H1 (cell line): ENCODE measurements at regions not wholly inside any gene's neighbourhood (a gene's known extent, or its start where the extent isn't known, plus 50 kb on each side); places are given as distances from the start of the nearest gene placed in this dataset.

Source experiments
- CTCF ChIA-PET: fragments of 300-600 bp; sonication (Branson Sonifier 250); formaldehyde crosslinking; loops from one replicate; lab custom pipeline; 2021; ENCODE audit not compliant: partially characterized antibody; lab: Charles Lee
- POLR2A ChIA-PET: fragments of 300-600 bp; sonication (Branson Sonifier 250); formaldehyde crosslinking; loops from one replicate; lab custom pipeline; 2021; ENCODE audit warnings: inconsistent platforms; ENCODE audit not compliant: partially characterized antibody; lab: Charles Lee
- DNase-seq, 2 experiments: peaks; one replicate each; pipeline versions ENCODE4 v3.0.0 to v3.0.0-alpha.2; 2010 to 2022; ENCODE audit warnings: low spot score in 2 of 2, low read depth in 1 of 2, mixed read lengths in 1 of 2
- FAIRE-seq: peaks from 2 replicates; lab custom pipeline; 2011; peaks lifted over from hg19 to GRCh38; lab: Jason Lieb, UNC
- H2AFZ ChIP-seq: 2 replicates; pipeline ENCODE4 v1.8.1; 2012; ENCODE audit warnings: low read length, inconsistent platforms
- H2AK5ac ChIP-seq: 2 replicates; pipeline ENCODE4 v1.6.1; 2013; ENCODE audit warnings: low read depth, low read length
- H2BK120ac ChIP-seq: replicated peaks from 2 replicates; pipeline ENCODE3; 2013; ENCODE audit warnings: low read depth, low read length, inconsistent platforms
- H2BK12ac ChIP-seq: 2 replicates; pipeline ENCODE4 v1.6.1; 2013; ENCODE audit warnings: low read depth, low read length
- H2BK15ac ChIP-seq: 2 replicates; pipeline ENCODE4 v1.6.1; 2013; ENCODE audit warnings: low read length
- H2BK20ac ChIP-seq: 2 replicates; pipeline ENCODE4 v1.6.1; 2013; ENCODE audit warnings: low read length
- H2BK5ac ChIP-seq: 2 replicates; pipeline ENCODE4 v1.6.1; 2013; ENCODE audit warnings: low read depth, low read length
- H3K14ac ChIP-seq: 2 replicates; pipeline ENCODE4 v1.6.1; 2013; ENCODE audit warnings: inconsistent platforms; ENCODE audit not compliant: insufficient read length
- H3K18ac ChIP-seq: 2 replicates; pipeline ENCODE4 v1.6.1; 2013; ENCODE audit warnings: low read length; ENCODE audit errors: extremely low read depth
- H3K23ac ChIP-seq: 2 replicates; pipeline ENCODE4 v1.6.1; 2013; ENCODE audit warnings: inconsistent platforms; ENCODE audit not compliant: insufficient read length
- H3K23me2 ChIP-seq: 2 replicates; pipeline ENCODE4 v1.6.1; 2013; ENCODE audit warnings: low read depth, low read length
- H3K27ac ChIP-seq: 2 replicates; pipeline ENCODE4 v1.6.1; 2011; ENCODE audit warnings: low read depth, low read length, inconsistent platforms
- H3K27me3 ChIP-seq, 4 experiments: replicated peaks in 1 of 4; 1 replicate in 1 of 4; 2 replicates in 3 of 4; pipeline versions ENCODE4 v1.6.1 to v1.8.1; 2011 to 2013; ENCODE audit warnings: low read length in 3 of 4, mild to moderate bottlenecking in 3 of 4, inconsistent platforms in 2 of 4, mixed read lengths in 2 of 4, moderate library complexity in 1 of 4; ENCODE audit not compliant: control insufficient read depth in 3 of 4, insufficient read depth in 3 of 4; ENCODE audit errors: extremely low read depth in 1 of 4
- H3K36me3 ChIP-seq, 4 experiments: 2 replicates each; pipeline versions ENCODE4 v1.6.1 to v1.8.1; 2011 to 2013; ENCODE audit warnings: mild to moderate bottlenecking in 4 of 4, low read length in 3 of 4, moderate library complexity in 2 of 4, control low read depth in 1 of 4, inconsistent platforms in 1 of 4; ENCODE audit not compliant: insufficient read depth in 4 of 4, control insufficient read depth in 2 of 4
- H3K4ac ChIP-seq: replicated peaks from 2 replicates; pipeline ENCODE3; 2013; ENCODE audit warnings: low read length, low read depth, mixed read lengths, inconsistent platforms; ENCODE audit not compliant: insufficient read length
- H3K4me1 ChIP-seq, 4 experiments: replicated peaks in 1 of 4; 1 replicate in 1 of 4; 2 replicates in 3 of 4; pipeline versions ENCODE4 v1.6.1 to v1.8.1; 2011 to 2013; ENCODE audit warnings: low read length in 3 of 4, inconsistent platforms in 2 of 4, mixed read lengths in 1 of 4; ENCODE audit not compliant: insufficient read depth in 4 of 4, control insufficient read depth in 3 of 4
- H3K4me2 ChIP-seq, 2 experiments: 2 replicates each; pipeline versions ENCODE4 v1.6.1 to v1.8.1; 2011 to 2013; ENCODE audit warnings: low read depth in 2 of 2, low read length in 2 of 2, control low read depth in 1 of 2, inconsistent platforms in 1 of 2, mild to moderate bottlenecking in 1 of 2; ENCODE audit not compliant: insufficient read depth in 1 of 2
- H3K4me3 ChIP-seq, 4 experiments: fragments of 200-600, 300-600 bp in 1 of 4; sonication (generic), shearing (Covaris generic), sonication (Bioruptor Twin) in 1 of 4; 2 replicates each; pipeline versions ENCODE4 v1.5.1 to v1.8.1; 2011 to 2016; ENCODE audit warnings: low read length in 4 of 4, low read depth in 3 of 4, control low read depth in 2 of 4, inconsistent platforms in 2 of 4, mild to moderate bottlenecking in 2 of 4, mixed read lengths in 1 of 4, moderate library complexity in 1 of 4; ENCODE audit not compliant: insufficient read depth in 2 of 4; ENCODE audit errors: extremely low read depth in 1 of 4
- H3K56ac ChIP-seq: replicated peaks from 2 replicates; pipeline ENCODE3; 2013; ENCODE audit warnings: low read depth, mild to moderate bottlenecking, mixed read lengths, low read length, inconsistent platforms; ENCODE audit not compliant: insufficient read length
- H3K79me1 ChIP-seq: 2 replicates; pipeline ENCODE4 v1.6.1; 2013; ENCODE audit warnings: low read depth, low read length, control low read depth
- H3K79me2 ChIP-seq, 2 experiments: 2 replicates each; pipeline versions ENCODE4 v1.6.1 to v1.8.1; 2012 to 2013; ENCODE audit warnings: low read length in 2 of 2, mild to moderate bottlenecking in 2 of 2, inconsistent platforms in 1 of 2; ENCODE audit not compliant: insufficient read depth in 2 of 2, control insufficient read depth in 1 of 2
- H3K9ac ChIP-seq, 4 experiments: replicated peaks in 1 of 4; 1 replicate in 1 of 4; 2 replicates in 3 of 4; pipeline versions ENCODE4 v1.6.1 to v1.8.1; 2011 to 2013; ENCODE audit warnings: low read depth in 3 of 4, low read length in 3 of 4, control low read depth in 2 of 4, mild to moderate bottlenecking in 2 of 4, moderate library complexity in 2 of 4, inconsistent platforms in 1 of 4; ENCODE audit errors: extremely low read depth in 1 of 4
- H3K9me3 ChIP-seq, 2 experiments: 2 replicates each; pipeline versions ENCODE4 v1.6.1 to v1.8.1; 2012 to 2013; ENCODE audit warnings: mild to moderate bottlenecking in 2 of 2, moderate library complexity in 2 of 2, control low read depth in 1 of 2, inconsistent platforms in 1 of 2, low read depth in 1 of 2, low read length in 1 of 2, mixed read lengths in 1 of 2; ENCODE audit not compliant: insufficient read depth in 2 of 2
- H4K20me1 ChIP-seq, 2 experiments: replicated peaks in 1 of 2; 2 replicates each; pipeline versions ENCODE3 to v1.8.1; 2011 to 2013; ENCODE audit warnings: inconsistent platforms in 2 of 2, low read length in 2 of 2, mild to moderate bottlenecking in 1 of 2; ENCODE audit not compliant: insufficient read depth in 2 of 2, control insufficient read depth in 1 of 2
- H4K5ac ChIP-seq: 2 replicates; pipeline ENCODE4 v1.6.1; 2013; ENCODE audit warnings: low read length, low read depth, mixed read lengths, inconsistent platforms; ENCODE audit not compliant: insufficient read length
- H4K8ac ChIP-seq: 2 replicates; pipeline ENCODE4 v1.8.0; 2013; ENCODE audit warnings: mild to moderate bottlenecking, moderate library complexity, low read length, inconsistent platforms; ENCODE audit not compliant: insufficient read depth; ENCODE audit errors: extremely low read depth
- H4K91ac ChIP-seq: replicated peaks from 2 replicates; pipeline ENCODE3; 2013; ENCODE audit warnings: low read length, mixed read lengths, inconsistent platforms; ENCODE audit not compliant: insufficient read length
- FOSL1 ChIP-seq: IDR thresholded peaks from 2 replicates; pipeline ENCODE4 v1.6.1; 2011; ENCODE audit warnings: mild to moderate bottlenecking, low read depth, low read length, moderate library complexity; ENCODE audit not compliant: insufficient read depth
- RFX5 ChIP-seq: IDR thresholded peaks from 2 replicates; pipeline ENCODE4 v1.6.1; 2011; ENCODE audit warnings: low read depth, low read length, improper control_type of control experiment, borderline replicate concordance
- RXRA ChIP-seq: IDR thresholded peaks from 2 replicates; pipeline ENCODE4 v1.6.1; 2011; ENCODE audit warnings: low read depth, mild to moderate bottlenecking, low read length, moderate library complexity; ENCODE audit not compliant: insufficient read depth
- SRF ChIP-seq: IDR thresholded peaks from 2 replicates; pipeline ENCODE4 v1.6.1; 2011; ENCODE audit warnings: mild to moderate bottlenecking, low read depth, low read length, moderate library complexity
- WGBS, 2 experiments: shearing (Covaris generic) in 1 of 2; methylation state at CpG; one replicate each; pipeline versions ENCODE4 v1.1.6 to v1.1.7; 2013 to 2015; ENCODE audit warnings: low lambda C conversion rate in 2 of 2, mixed read lengths in 2 of 2, inconsistent platforms in 1 of 2, low coverage in 1 of 2, missing lambda C conversion rate in 1 of 2; ENCODE audit not compliant: insufficient replicate concordance in 2 of 2, insufficient coverage in 1 of 2, insufficient read length in 1 of 2; ENCODE audit errors: extremely low coverage in 1 of 2, missing lambda C conversion rate in 1 of 2; 5-methylcytosine and 5-hydroxymethylcytosine counted together

DNA sequence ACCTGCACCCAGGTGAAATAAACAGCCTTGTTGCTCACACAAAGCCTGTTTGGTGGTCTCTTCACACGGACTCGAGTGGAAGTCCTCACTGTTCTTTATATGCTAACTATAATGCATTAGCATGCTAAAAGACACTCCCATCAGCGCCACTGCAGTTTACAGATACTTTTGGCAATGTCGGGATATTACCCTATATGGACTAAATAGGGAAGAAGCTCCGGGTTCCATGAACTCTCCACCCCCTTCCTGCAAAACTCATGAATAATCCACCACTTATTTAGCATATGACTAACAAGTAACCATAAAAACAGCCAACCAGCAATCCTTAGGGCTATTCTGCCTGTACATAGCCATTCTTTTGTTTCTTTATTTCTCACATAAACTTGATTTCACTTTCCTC is 426.2 kb upstream of the PTPRD start:
- 84% methylated on average over 5 of the region's 5 CpGs; no CpG with 5 or more reads in 1 of the 2 experiments for WGBS, 2 experiments
- no peaks in the 10 kb centered on the region for H3K79me1 ChIP-seq
- H3K9ac ChIP-seq: no peak overlapping the region
- no peak overlapping the region for H2BK15ac ChIP-seq
- H3K4ac ChIP-seq: no peak overlapping the region
- H3K18ac ChIP-seq: no peak overlapping the region
- no peak overlapping the region for H3K27ac ChIP-seq
- no peak overlapping the region for H3K56ac ChIP-seq
- no peak overlapping the region for H3K14ac ChIP-seq
- H4K5ac ChIP-seq: no peak overlapping the region
- no peak overlapping the region for H4K8ac ChIP-seq
- no peak overlapping the region for H3K4me2 ChIP-seq
- H3K4me1 ChIP-seq: peaks cover 0 to 3% (median 0%) of the 10 kb centered on the region in 4 experiments; a peak in 4 of 7 replicates
- H2BK120ac ChIP-seq: no peak overlapping the region
- no peak overlapping the region for H3K4me3 ChIP-seq
- H3K27me3 ChIP-seq: no peaks in the 10 kb centered on the region
- H2BK12ac ChIP-seq: no peak overlapping the region
- no peak for FAIRE-seq
- H2AFZ ChIP-seq: no peak overlapping the region
- H3K79me2 ChIP-seq: no peaks in the 10 kb centered on the region
- DNase-seq: peak in 1 of 2 experiments; percentile 2
- no peaks in the 10 kb centered on the region; a peak in 1 of 4 replicates for H3K9me3 ChIP-seq
- POLR2A ChIA-PET: no interaction called here
- H2AK5ac ChIP-seq: no peak overlapping the region
- no peak overlapping the region for H2BK5ac ChIP-seq
- H3K23me2 ChIP-seq: no peaks in the 10 kb centered on the region
- TF ChIP-seq FOSL1 (no peak), RXRA (no peak), SRF (peak; percentile 49; the same call in 1 of the 2 replicates), RFX5 (no peak)
- no peaks in the 10 kb centered on the region for H3K36me3 ChIP-seq
- no peak overlapping the region for H4K91ac ChIP-seq
- CTCF ChIA-PET: no interaction called here
- no peak overlapping the region for H2BK20ac ChIP-seq
- H3K23ac ChIP-seq: no peak overlapping the region
- no peaks in the 10 kb centered on the region for H4K20me1 ChIP-seq
